Endothelial cell of umbilical vein (primary cell): ENCODE measurements at regions not wholly inside any gene's neighbourhood (a gene's known extent, or its start where the extent isn't known, plus 50 kb on each side); places are given as distances from the start of the nearest gene placed in this dataset.

Experiments
- BruUV-seq: library from RNA; stranded (reverse); fragments of 400-500 nt; replicated peaks from 2 replicates; lab custom pipeline; 2021; lab: Mats Ljungman, UMichigan
- CTCF ChIA-PET: fragments of 300-600, 350-600 bp; sonication (Branson Sonifier 250); formaldehyde crosslinking; loops from one replicate; lab custom pipeline; 2021; ENCODE audit warnings: antibody characterized with exemption, inconsistent platforms; lab: Charles Lee
- POLR2A ChIA-PET: fragments of 300-600, 350-600 bp; sonication (Branson Sonifier 250); formaldehyde crosslinking; loops from one replicate; lab custom pipeline; 2021; ENCODE audit warnings: antibody characterized with exemption, inconsistent platforms; lab: Charles Lee
- DNase-seq: peaks from one replicate; pipeline ENCODE4 v3.0.0-alpha.2; 2011; ENCODE audit warnings: low read depth, low spot score
- FAIRE-seq: peaks from 2 replicates; lab custom pipeline; 2011; peaks lifted over from hg19 to GRCh38; lab: Jason Lieb, UNC
- H2AFZ ChIP-seq: 2 replicates; pipeline ENCODE4 v1.6.0; 2012; ENCODE audit warnings: low read depth, low read length, control low read depth, inconsistent platforms
- H3K27ac ChIP-seq: 2 replicates; pipeline ENCODE4 v1.5.1; 2011; ENCODE audit warnings: low read depth, mild to moderate bottlenecking, control low read depth, low read length, moderate library complexity; ENCODE audit not compliant: insufficient read depth
- H3K27me3 ChIP-seq, 2 experiments: 2 replicates each; pipeline versions ENCODE4 v1.6.0 to v1.6.1; 2011; ENCODE audit warnings: low read length in 2 of 2, mixed read lengths in 1 of 2; ENCODE audit not compliant: control insufficient read depth in 2 of 2, insufficient read depth in 2 of 2
- H3K36me3 ChIP-seq, 2 experiments: 2 replicates in 1 of 2; 3 replicates in 1 of 2; pipeline ENCODE4 v1.5.1; 2011; ENCODE audit warnings: low read length in 2 of 2, mild to moderate bottlenecking in 1 of 2, moderate library complexity in 1 of 2; ENCODE audit not compliant: control insufficient read depth in 2 of 2, insufficient read depth in 2 of 2; ENCODE audit errors: extremely low read depth in 1 of 2
- H3K4me1 ChIP-seq: 3 replicates; pipeline ENCODE4 v1.5.1; 2011; ENCODE audit warnings: mild to moderate bottlenecking, low read length; ENCODE audit not compliant: control insufficient read depth, insufficient read depth; ENCODE audit errors: extremely low read depth
- H3K4me2 ChIP-seq: 2 replicates; pipeline ENCODE4 v1.6.1; 2011; ENCODE audit warnings: low read length, control low read depth, mixed read lengths; ENCODE audit not compliant: insufficient read depth
- H3K4me3 ChIP-seq, 3 experiments: fragments of 200-600 bp in 1 of 3; sonication (generic), shearing (Covaris generic) in 1 of 3; replicated peaks in 1 of 3; 2 replicates each; pipeline ENCODE4 v1.5.1; 2011 to 2016; ENCODE audit warnings: control low read depth in 3 of 3, low read length in 3 of 3, mild to moderate bottlenecking in 2 of 3, inconsistent platforms in 1 of 3, low read depth in 1 of 3, moderate library complexity in 1 of 3; ENCODE audit not compliant: insufficient read depth in 1 of 3
- H3K79me2 ChIP-seq: 2 replicates; pipeline ENCODE4 v1.6.0; 2012; ENCODE audit warnings: low read length, inconsistent platforms; ENCODE audit not compliant: control insufficient read depth, insufficient read depth
- H3K9ac ChIP-seq: replicated peaks from 2 replicates; pipeline ENCODE3; 2011; ENCODE audit warnings: low read length, control low read depth; ENCODE audit not compliant: insufficient read depth; ENCODE audit errors: extremely low read depth
- H3K9me1 ChIP-seq: replicated peaks from 3 replicates; pipeline ENCODE4 v1.6.0; 2011; ENCODE audit warnings: mild to moderate bottlenecking, low read length; ENCODE audit not compliant: control insufficient read depth, insufficient read depth; ENCODE audit errors: extremely low read depth
- H3K9me3 ChIP-seq: replicated peaks from 2 replicates; pipeline ENCODE4 v1.5.1; 2012; ENCODE audit warnings: low read length, inconsistent platforms; ENCODE audit not compliant: control insufficient read depth, insufficient read depth
- H4K20me1 ChIP-seq: replicated peaks from 2 replicates; pipeline ENCODE3; 2011; ENCODE audit warnings: mild to moderate bottlenecking, low read length; ENCODE audit not compliant: control insufficient read depth, insufficient read depth; ENCODE audit errors: extremely low read depth
- CTCF ChIP-seq, 2 donors: IDR thresholded peaks; 1 replicate in 1 of 2; 2 replicates in 1 of 2; pipeline ENCODE4 v1.5.1; 2011; ENCODE audit warnings: low read length in 2 of 2, mild to moderate bottlenecking in 2 of 2, moderate library complexity in 2 of 2, control low read depth in 1 of 2, inconsistent platforms in 1 of 2, low read depth in 1 of 2; ENCODE audit not compliant: insufficient read depth in 1 of 2; ENCODE audit errors: extremely low read depth in 1 of 2
- EZH2 ChIP-seq: IDR thresholded peaks from 2 replicates; pipeline ENCODE4 v1.6.1; 2012; ENCODE audit warnings: borderline replicate concordance, low read depth, mild to moderate bottlenecking, moderate library complexity, low read length, inconsistent platforms; ENCODE audit not compliant: severe bottlenecking
- FOS ChIP-seq: IDR thresholded peaks from 2 replicates; pipeline ENCODE4 v1.6.1; 2011; ENCODE audit warnings: mild to moderate bottlenecking, low read length, moderate library complexity, borderline replicate concordance; ENCODE audit not compliant: insufficient read depth
- GATA2 ChIP-seq: IDR thresholded peaks from 2 replicates; pipeline ENCODE4 v1.7.0; 2011; ENCODE audit warnings: low read depth, mild to moderate bottlenecking, moderate library complexity, mixed read lengths, low read length; ENCODE audit not compliant: insufficient read length, insufficient read depth
- JUN ChIP-seq: IDR thresholded peaks from 2 replicates; pipeline ENCODE4 v1.6.1; 2011; ENCODE audit warnings: borderline replicate concordance, low read depth; ENCODE audit not compliant: insufficient read length, insufficient read depth
- MAX ChIP-seq: IDR thresholded peaks from 2 replicates; pipeline ENCODE4 v1.6.1; 2011; ENCODE audit not compliant: insufficient read depth, insufficient read length
- MYC ChIP-seq: IDR thresholded peaks from one replicate; pipeline ENCODE4 v1.6.1; 2011; ENCODE audit warnings: mild to moderate bottlenecking, low read depth, low read length
- POLR2A ChIP-seq: IDR thresholded peaks from 2 replicates; pipeline ENCODE4 v1.6.1; 2012; ENCODE audit warnings: low read depth, mild to moderate bottlenecking, control low read depth, low read length
- POLR2AphosphoS5 ChIP-seq: IDR thresholded peaks from 2 replicates; pipeline ENCODE4 v1.6.1; 2012; ENCODE audit warnings: low read depth, mild to moderate bottlenecking, control low read depth, low read length, moderate library complexity; ENCODE audit not compliant: insufficient read depth
- dilution Hi-C: fragments of 300-500 bp; cut with MboI; formaldehyde crosslinking; loops from one replicate; pipeline ENCODE4 v1.15.0; 2019; ENCODE audit warnings: low sequenced_read_pairs; ENCODE audit not compliant: extremely low pct_ligation_motif_present
- intact Hi-C: fragments of 100-400 bp; cut with micrococcal nuclease; formaldehyde crosslinking; loops from one replicate; pipeline ENCODE4 v1.10.0; 2022

- Histone ChIP-seq H3K27me3 (no peaks in the 10 kb centered on the region), H3K9me1 (no peaks in the 10 kb centered on the region), H3K4me1 (no peaks in the 10 kb centered on the region), H4K20me1 (no peaks in the 10 kb centered on the region), H3K4me3 (no peak overlapping the region), H2AFZ (no peak overlapping the region), H3K27ac (no peak overlapping the region), H3K9ac (no peak overlapping the region), H3K36me3 (no peaks in the 10 kb centered on the region), H3K79me2 (no peaks in the 10 kb centered on the region), H3K4me2 (no peak overlapping the region), H3K9me3 (no peaks in the 10 kb centered on the region)
- FAIRE-seq (no peak), DNase-seq (no peak)
- ChIA-PET CTCF (interaction anchor here (0.8 kb wide), 1 partner anchor 10 kb away, joined by 4 read pairs; no protein-coding TSS in a partner anchor), POLR2A (no interaction called here)
- no TSS peak for BruUV-seq
- TF ChIP-seq GATA2 (no peak), MAX (no peak), JUN (no peak), MYC (no peak), POLR2AphosphoS5 (no peak), EZH2 (no peak), POLR2A (no peak), FOS (no peak), CTCF (IDR thresholded peaks at IDR 0.05; ENCODE audit: extremely low read depth in 1 of 2, insufficient read depth in 1 of 2, low read depth in 1 of 2, low read length in 2 of 2) (no peak)
- intact Hi-C loops, result no loop called here
- dilution Hi-C loops, result no loop called here
Measured at GRCh38 chr2:180678625-180678972, 301.8 kb upstream of the UBE2E3 start.
